ENCODE measurements at regions not wholly inside any gene's neighbourhood (a gene's known extent, or its start where the extent isn't known, plus 50 kb on each side); places are given as distances from the start of the nearest gene placed in this dataset.
A peak's percentile ranks its signal among the peaks of the same experiment; 100 is the strongest.

DNA sequence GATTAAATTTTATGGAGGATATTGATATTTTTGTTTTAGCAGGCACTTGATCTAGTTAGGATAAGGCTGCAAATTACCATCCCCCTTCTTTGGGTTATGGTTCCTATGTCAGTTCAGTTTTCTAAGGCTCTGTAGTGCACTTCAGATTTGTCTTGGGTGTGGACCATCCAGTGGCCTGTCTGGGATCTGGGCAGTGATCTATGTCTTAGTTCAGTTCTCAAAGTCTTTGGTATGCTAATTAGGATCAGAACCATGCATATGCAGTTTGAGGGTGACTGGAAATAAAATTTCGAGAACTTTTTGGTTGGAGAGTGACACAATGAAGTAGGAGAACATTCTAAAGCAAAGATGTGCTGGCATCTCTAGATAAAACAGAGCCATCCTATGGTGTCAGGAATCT is 388.2 kb downstream of the MID1IP1 start:
- TF ChIP-seq, protein P1, sequence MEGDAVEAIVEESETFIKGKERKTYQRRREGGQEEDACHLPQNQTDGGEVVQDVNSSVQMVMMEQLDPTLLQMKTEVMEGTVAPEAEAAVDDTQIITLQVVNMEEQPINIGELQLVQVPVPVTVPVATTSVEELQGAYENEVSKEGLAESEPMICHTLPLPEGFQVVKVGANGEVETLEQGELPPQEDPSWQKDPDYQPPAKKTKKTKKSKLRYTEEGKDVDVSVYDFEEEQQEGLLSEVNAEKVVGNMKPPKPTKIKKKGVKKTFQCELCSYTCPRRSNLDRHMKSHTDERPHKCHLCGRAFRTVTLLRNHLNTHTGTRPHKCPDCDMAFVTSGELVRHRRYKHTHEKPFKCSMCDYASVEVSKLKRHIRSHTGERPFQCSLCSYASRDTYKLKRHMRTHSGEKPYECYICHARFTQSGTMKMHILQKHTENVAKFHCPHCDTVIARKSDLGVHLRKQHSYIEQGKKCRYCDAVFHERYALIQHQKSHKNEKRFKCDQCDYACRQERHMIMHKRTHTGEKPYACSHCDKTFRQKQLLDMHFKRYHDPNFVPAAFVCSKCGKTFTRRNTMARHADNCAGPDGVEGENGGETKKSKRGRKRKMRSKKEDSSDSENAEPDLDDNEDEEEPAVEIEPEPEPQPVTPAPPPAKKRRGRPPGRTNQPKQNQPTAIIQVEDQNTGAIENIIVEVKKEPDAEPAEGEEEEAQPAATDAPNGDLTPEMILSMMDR (IDR thresholded peaks at IDR 0.05; ENCODE audit: unreplicated experiment), result no peak
- Mint-ChIP-seq H3K27me3 (no peaks in the 10 kb centered on the region), H3K4me3 (ENCODE audit: low read depth) (no peak overlapping the region), H3K27ac (no peak overlapping the region), H3K4me1 (ENCODE audit: low read depth) (no peaks in the 10 kb centered on the region), H3K36me3 (ENCODE audit: insufficient read depth) (peaks cover 2% of the 10 kb centered on the region), H3K9me3 (ENCODE audit: low read depth) (peaks cover 31% of the 10 kb centered on the region)
- no peak for DNase-seq (ENCODE audit: low spot score, unreplicated experiment)

DNA sequence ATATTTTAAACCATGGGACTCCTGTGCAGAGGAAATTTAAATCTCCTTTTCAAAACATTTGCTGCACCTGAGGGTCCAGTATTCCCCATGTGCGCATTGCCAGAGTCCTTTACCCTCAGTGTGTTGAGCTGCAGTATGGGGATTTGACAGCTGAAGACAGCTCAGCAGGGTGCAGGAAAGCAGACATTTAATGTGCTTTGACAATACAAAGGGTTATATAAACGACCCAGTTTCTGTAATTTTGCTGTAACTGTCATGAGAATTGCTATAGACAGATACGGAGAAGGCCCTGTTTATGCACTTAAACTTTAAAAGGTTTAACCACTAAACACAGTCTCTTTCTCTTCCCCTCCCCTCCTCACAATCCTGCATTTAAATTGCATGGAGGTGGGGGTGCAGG is 393.4 kb downstream of the MID1IP1 start:
- H3K4me1 Mint-ChIP-seq (ENCODE audit: low read depth), result peaks cover 9% of the 10 kb centered on the region
- DNase-seq (ENCODE audit: low spot score, unreplicated experiment), result no peak
- TF ChIP-seq, protein P1 (IDR thresholded peaks at IDR 0.05; ENCODE audit: unreplicated experiment), result no peak
- no peaks in the 10 kb centered on the region for H3K27me3 Mint-ChIP-seq
- no peak overlapping the region for H3K27ac Mint-ChIP-seq
- H3K4me3 Mint-ChIP-seq (ENCODE audit: low read depth), result no peak overlapping the region
- no peaks in the 10 kb centered on the region for H3K36me3 Mint-ChIP-seq (ENCODE audit: insufficient read depth)
- peaks cover 9% of the 10 kb centered on the region for H3K9me3 Mint-ChIP-seq (ENCODE audit: low read depth)

DNA sequence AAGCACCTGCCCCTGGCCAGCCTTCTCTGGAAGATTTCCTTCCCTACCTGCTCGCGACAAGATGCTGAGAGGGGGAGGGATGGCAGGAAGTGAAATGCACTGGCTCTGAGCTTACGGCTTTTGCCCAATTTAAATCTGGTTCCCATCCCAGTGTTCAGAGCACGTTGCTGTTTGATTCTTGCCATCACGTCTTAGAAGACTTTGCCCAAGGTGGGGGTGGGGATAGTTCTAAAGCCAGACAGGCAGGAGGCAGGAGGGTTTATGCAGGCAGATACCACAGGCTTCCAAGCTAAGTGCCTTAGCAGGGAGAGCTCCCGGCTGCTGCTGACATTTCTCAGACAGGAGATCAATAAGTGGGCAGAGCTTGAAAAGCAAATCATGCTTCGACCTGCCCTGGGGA is 393.9 kb downstream of the MID1IP1 start:
- no peaks in the 10 kb centered on the region for H3K36me3 Mint-ChIP-seq (ENCODE audit: insufficient read depth)
- DNase-seq (ENCODE audit: low spot score, unreplicated experiment), result peak; percentile 12
- TF ChIP-seq, protein P1 (IDR thresholded peaks at IDR 0.05; ENCODE audit: unreplicated experiment), result no peak
- H3K27me3 Mint-ChIP-seq, result no peaks in the 10 kb centered on the region
- no peak overlapping the region for H3K4me3 Mint-ChIP-seq (ENCODE audit: low read depth)
- peaks cover 8% of the 10 kb centered on the region for H3K9me3 Mint-ChIP-seq (ENCODE audit: low read depth)
- H3K27ac Mint-ChIP-seq, result no peak overlapping the region
- H3K4me1 Mint-ChIP-seq (ENCODE audit: low read depth), result peaks cover 9% of the 10 kb centered on the region

DNA sequence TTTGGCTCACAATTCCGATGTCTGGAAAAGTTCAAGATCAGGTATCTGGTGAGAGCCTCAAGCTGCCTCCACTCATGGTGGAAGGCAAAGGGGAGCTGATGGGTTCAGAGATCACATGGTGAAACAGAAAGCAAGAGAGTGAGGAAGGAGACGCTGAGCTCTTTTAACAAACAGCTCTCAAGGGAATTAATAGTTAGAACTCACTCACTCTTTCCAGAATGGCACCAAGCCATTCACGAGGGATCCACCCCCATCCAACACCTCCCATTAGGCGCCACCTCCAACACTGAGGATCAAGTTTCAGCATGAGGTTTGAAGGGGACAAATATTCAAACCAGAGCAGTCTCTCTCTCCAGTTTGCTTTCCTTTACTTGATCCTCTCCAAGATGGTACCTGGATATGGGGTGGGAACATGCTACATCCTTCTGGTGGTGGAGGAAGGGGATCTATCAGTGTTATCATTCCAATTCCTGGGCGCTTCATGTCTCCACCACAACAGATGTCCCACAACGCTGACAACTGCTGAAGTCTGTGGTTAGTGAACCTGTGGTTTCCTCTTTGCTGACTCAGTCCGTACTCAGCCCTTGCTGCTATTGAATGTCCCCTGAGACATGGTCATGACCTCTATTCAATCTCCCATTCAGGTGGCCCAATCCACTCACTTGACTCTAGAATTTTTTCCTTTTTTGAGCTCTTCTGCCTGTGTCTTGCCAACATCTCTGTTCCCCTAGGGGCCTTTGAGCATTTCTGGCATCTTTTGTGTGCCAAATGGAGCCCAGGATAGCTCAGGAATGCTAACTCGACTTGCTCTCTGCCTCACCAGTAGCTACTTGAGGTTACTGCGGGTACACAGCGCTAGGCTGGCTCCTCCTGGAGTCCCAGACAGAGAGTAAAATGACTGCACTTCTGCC is 395.2 kb downstream of the MID1IP1 start:
- no peak overlapping the region for H3K27ac Mint-ChIP-seq
- H3K36me3 Mint-ChIP-seq (ENCODE audit: insufficient read depth), result no peaks in the 10 kb centered on the region
- TF ChIP-seq, protein P1 (IDR thresholded peaks at IDR 0.05; ENCODE audit: unreplicated experiment), result no peak
- no peak for DNase-seq (ENCODE audit: low spot score, unreplicated experiment)
- H3K4me3 Mint-ChIP-seq (ENCODE audit: low read depth), result no peak overlapping the region
- H3K27me3 Mint-ChIP-seq, result no peaks in the 10 kb centered on the region
- H3K4me1 Mint-ChIP-seq (ENCODE audit: low read depth), result peaks cover 9% of the 10 kb centered on the region
- H3K9me3 Mint-ChIP-seq (ENCODE audit: low read depth), result peaks cover 6% of the 10 kb centered on the region

DNA sequence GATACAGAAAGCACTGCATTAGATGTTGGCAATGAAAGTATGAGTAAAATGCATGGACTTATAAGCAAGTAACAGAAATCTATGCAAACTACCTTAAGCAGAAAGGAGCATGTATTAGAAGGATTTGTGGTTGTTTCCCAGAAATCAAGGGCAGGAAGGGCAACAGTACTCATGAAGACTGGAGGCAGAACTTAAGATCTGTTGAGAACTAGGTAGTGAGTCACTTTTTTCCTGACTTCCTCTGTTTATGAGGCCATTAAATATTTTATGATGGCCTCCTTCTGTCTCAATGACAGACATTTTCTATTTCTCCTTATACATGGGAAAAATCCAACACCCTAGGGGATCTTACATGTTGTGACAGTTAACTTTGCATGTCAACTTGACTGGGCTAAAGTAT is 398.2 kb downstream of the MID1IP1 start:
- Mint-ChIP-seq H3K4me3 (ENCODE audit: low read depth) (no peak overlapping the region), H3K9me3 (ENCODE audit: low read depth) (peaks cover 3% of the 10 kb centered on the region), H3K4me1 (ENCODE audit: low read depth) (peaks cover 11% of the 10 kb centered on the region), H3K36me3 (ENCODE audit: insufficient read depth) (no peaks in the 10 kb centered on the region), H3K27ac (no peak overlapping the region), H3K27me3 (no peaks in the 10 kb centered on the region)
- no peak for DNase-seq (ENCODE audit: low spot score, unreplicated experiment)
- TF ChIP-seq, protein P1 (IDR thresholded peaks at IDR 0.05; ENCODE audit: unreplicated experiment), result no peak
